OCI-LY7 (cell line): ENCODE measurements at regions not wholly inside any gene's neighbourhood (a gene's known extent, or its start where the extent isn't known, plus 50 kb on each side); places are given as distances from the start of the nearest gene placed in this dataset.

Source experiments
- BruUV-seq: library from RNA; stranded (reverse); fragments of 400-500 nt; replicated peaks from 2 replicates; lab custom pipeline; 2021; lab: Mats Ljungman, UMichigan
- CTCF ChIA-PET: fragments of 300-600 bp; sonication (Branson Sonifier 250); formaldehyde crosslinking; loops from one replicate; lab custom pipeline; 2022; ENCODE audit warnings: antibody characterized with exemption; ENCODE audit not compliant: unreplicated experiment; lab: Charles Lee
- POLR2A ChIA-PET: fragments of 300-600 bp; sonication (Branson Sonifier 250); formaldehyde crosslinking; loops from one replicate; lab custom pipeline; 2022; ENCODE audit warnings: antibody characterized with exemption; lab: Charles Lee
- DNase-seq: peaks from one replicate; pipeline ENCODE4 v3.0.0-alpha.2; 2015; ENCODE audit warnings: low spot score
- H2AFZ ChIP-seq: fragments of 200-600 bp; sonication (generic), shearing (Covaris generic); 2 replicates; pipeline ENCODE4 v1.6.1; 2014; ENCODE audit warnings: mild to moderate bottlenecking, antibody characterized with exemption, low read length, moderate library complexity
- H3K27ac ChIP-seq: fragments of 200-600 bp; sonication (generic); 2 replicates; pipeline ENCODE4 v1.5.1; 2014; ENCODE audit warnings: mixed run types, low read depth, mild to moderate bottlenecking, moderate library complexity, low read length, inconsistent platforms; ENCODE audit not compliant: poor library complexity, severe bottlenecking
- H3K36me3 ChIP-seq: fragments of 200-600 bp; sonication (generic); 2 replicates; pipeline ENCODE4 v1.6.1; 2014; ENCODE audit warnings: mild to moderate bottlenecking, antibody characterized with exemption, low read length, moderate library complexity, mixed read lengths; ENCODE audit not compliant: insufficient read depth
- H3K4me1 ChIP-seq: fragments of 200-600 bp; sonication (generic); 2 replicates; pipeline ENCODE4 v1.5.1; 2014; ENCODE audit warnings: mild to moderate bottlenecking, low read length; ENCODE audit not compliant: insufficient read depth, poor library complexity, severe bottlenecking
- H3K4me2 ChIP-seq: fragments of 200-600 bp; sonication (generic); 2 replicates; pipeline ENCODE4 v1.6.1; 2014; ENCODE audit warnings: mild to moderate bottlenecking, low read length
- H3K4me3 ChIP-seq: fragments of 200-600 bp; sonication (generic); 2 replicates; pipeline ENCODE4 v1.5.1; 2014; ENCODE audit warnings: mild to moderate bottlenecking, low read depth, low read length; ENCODE audit not compliant: poor library complexity, severe bottlenecking
- H3K79me2 ChIP-seq: fragments of 200-600 bp; sonication (generic); 2 replicates; pipeline ENCODE4 v1.6.1; 2016; ENCODE audit warnings: low read depth, mild to moderate bottlenecking, low read length, moderate library complexity, mixed read lengths; ENCODE audit not compliant: insufficient read depth
- H3K9me2 ChIP-seq: fragments of 200-600 bp; sonication (generic); 2 replicates; pipeline ENCODE4 v1.6.1; 2016; ENCODE audit warnings: mild to moderate bottlenecking, low read length, mixed read lengths; ENCODE audit not compliant: insufficient read depth
- H3K9me3 ChIP-seq: fragments of 200-600 bp; sonication (generic); 2 replicates; pipeline ENCODE4 v1.6.1; 2014; ENCODE audit warnings: mild to moderate bottlenecking, mixed run types, low read length, mixed read lengths
- H4K20me1 ChIP-seq: fragments of 200-600 bp; sonication (generic); 2 replicates; pipeline ENCODE4 v1.6.1; 2014; ENCODE audit warnings: mild to moderate bottlenecking, antibody characterized with exemption, low read length, moderate library complexity, mixed read lengths; ENCODE audit not compliant: insufficient read depth
- CTCF ChIP-seq: fragments of 200-600 bp; sonication (generic); conservative IDR thresholded peaks from 2 replicates; pipeline ENCODE4 v1.5.1; 2014; ENCODE audit warnings: mild to moderate bottlenecking, antibody characterized with exemption, low read length, moderate library complexity, mixed read lengths
- EZH2phosphoT487 ChIP-seq: fragments of 200-600 bp; sonication (generic); IDR thresholded peaks from 2 replicates; pipeline ENCODE4 v1.6.1; 2018; ENCODE audit warnings: low read depth, borderline replicate concordance, mild to moderate bottlenecking, mixed run types, antibody characterized with exemption, low read length, moderate library complexity, mixed read lengths
- intact Hi-C: fragments of 100-400 bp; cut with micrococcal nuclease; formaldehyde crosslinking; loops from one replicate; pipeline ENCODE4 v1.10.0; 2022; ENCODE audit not compliant: unreplicated experiment

GRCh38 chr6:137746264-137746663, 120.8 kb upstream of the TNFAIP3 start:
- POLR2A ChIA-PET: interaction anchor here (0.7 to 3.3 kb wide), 7 partner anchors 9 to 20 kb away, joined by 3 to 15 read pairs (median 4); no protein-coding TSS in a partner anchor

GRCh38 chr6:137749696-137750211, 117.3 kb upstream of the TNFAIP3 start:
- intact Hi-C loops: loop anchor here (10.0 kb wide), 1 partner anchor 1035 kb away; no protein-coding TSS in a partner anchor
- H3K27ac ChIP-seq: no peak overlapping the region
- H4K20me1 ChIP-seq: no peaks in the 10 kb centered on the region
- H2AFZ ChIP-seq: no peak overlapping the region
- no peak for DNase-seq
- ChIA-PET POLR2A (interaction anchor here (0.9 to 2.1 kb wide), 6 partner anchors 9 to 23 kb away, joined by 3 to 7 read pairs (median 4); no protein-coding TSS in a partner anchor), CTCF (interaction anchor here (0.6 kb wide), 1 partner anchor 84 kb away, joined by 7 read pairs; no protein-coding TSS in a partner anchor)
- no peaks in the 10 kb centered on the region for H3K9me2 ChIP-seq
- no TSS peak for BruUV-seq
- peaks cover 21% of the 10 kb centered on the region for H3K4me1 ChIP-seq
- no peaks in the 10 kb centered on the region for H3K9me3 ChIP-seq
- no peaks in the 10 kb centered on the region for H3K79me2 ChIP-seq
- no peak overlapping the region for H3K4me3 ChIP-seq
- no peak for TF ChIP-seq EZH2phosphoT487
- TF ChIP-seq CTCF: no peak
- no peak overlapping the region for H3K4me2 ChIP-seq
- H3K36me3 ChIP-seq: no peaks in the 10 kb centered on the region

More at GRCh38 chr6:137746264-137746663, 120.8 kb upstream of the TNFAIP3 start:
- Histone ChIP-seq H3K9me3 (no peaks in the 10 kb centered on the region), H3K79me2 (no peaks in the 10 kb centered on the region), H3K4me1 (peaks cover 5% of the 10 kb centered on the region), H4K20me1 (no peaks in the 10 kb centered on the region), H2AFZ (no peak overlapping the region), H3K9me2 (no peaks in the 10 kb centered on the region), H3K36me3 (no peaks in the 10 kb centered on the region), H3K4me3 (no peak overlapping the region), H3K27ac (no peak overlapping the region), H3K4me2 (no peak overlapping the region)
- CTCF ChIA-PET: no interaction called here
- BruUV-seq: no TSS peak
- no peak for TF ChIP-seq EZH2phosphoT487
- intact Hi-C loops: no loop called here
- DNase-seq: no peak

- intact Hi-C loops: loop anchor here (10.0 kb wide), 1 partner anchor 1035 kb away; no protein-coding TSS in a partner anchor
- POLR2A ChIA-PET: interaction anchor here (1.3 to 2.1 kb wide), 2 partner anchors 11 to 14 kb away, joined by 3 to 7 read pairs; no protein-coding TSS in a partner anchor
Measured at GRCh38 chr6:137750297-137750696, 116.8 kb upstream of the TNFAIP3 start.

More at GRCh38 chr6:137750297-137750696, 116.8 kb upstream of the TNFAIP3 start:
- H3K27ac ChIP-seq: no peak overlapping the region
- no peaks in the 10 kb centered on the region for H3K9me2 ChIP-seq
- DNase-seq: no peak
- H3K4me3 ChIP-seq: no peak overlapping the region
- no TSS peak for BruUV-seq
- H4K20me1 ChIP-seq: no peaks in the 10 kb centered on the region
- H3K79me2 ChIP-seq: no peaks in the 10 kb centered on the region
- H3K36me3 ChIP-seq: no peaks in the 10 kb centered on the region
- H3K9me3 ChIP-seq: no peaks in the 10 kb centered on the region
- CTCF ChIA-PET: no interaction called here
- no peak for TF ChIP-seq EZH2phosphoT487
- TF ChIP-seq CTCF: no peak
- H3K4me1 ChIP-seq: peaks cover 22% of the 10 kb centered on the region
- no peak overlapping the region for H2AFZ ChIP-seq
- H3K4me2 ChIP-seq: no peak overlapping the region
